A673 (cell line): ENCODE measurements at regions not wholly inside any gene's neighbourhood (a gene's known extent, or its start where the extent isn't known, plus 50 kb on each side); places are given as distances from the start of the nearest gene placed in this dataset.
A peak's percentile ranks its signal among the peaks of the same experiment; 100 is the strongest.

ENCODE experiments used
- BruUV-seq: library from RNA; stranded (reverse); fragments of 400-500 nt; replicated peaks from 2 replicates; lab custom pipeline; 2021; lab: Mats Ljungman, UMichigan
- CTCF ChIA-PET: fragments of 300-600 bp; sonication (Branson Sonifier 250); formaldehyde crosslinking; loops from one replicate; lab custom pipeline; 2022; ENCODE audit warnings: antibody characterized with exemption; lab: Charles Lee
- POLR2A ChIA-PET: fragments of 300-600 bp; sonication (Branson Sonifier 250); formaldehyde crosslinking; loops from one replicate; lab custom pipeline; 2022; ENCODE audit warnings: antibody characterized with exemption; ENCODE audit not compliant: low non-redundant PET; lab: Charles Lee
- DNase-seq: peaks from one replicate; pipeline ENCODE4 v3.0.0-alpha.2; 2015; ENCODE audit warnings: low spot score
- H3K27ac ChIP-seq: fragments of 200-600 bp; sonication (generic); 2 replicates; pipeline ENCODE4 v1.5.1; 2016; ENCODE audit warnings: mixed run types, low read depth, mild to moderate bottlenecking, mixed read lengths, antibody characterized with exemption, low read length; ENCODE audit not compliant: poor library complexity, severe bottlenecking
- H3K27me3 ChIP-seq: fragments of 200-600 bp; sonication (generic); replicated peaks from 2 replicates; pipeline ENCODE4 v1.6.1; 2017; ENCODE audit warnings: mixed run types, low read depth, mild to moderate bottlenecking, mixed read lengths, antibody characterized with exemption, low read length; ENCODE audit not compliant: insufficient read depth, poor library complexity
- H3K36me3 ChIP-seq: fragments of 200-600 bp; sonication (generic); 2 replicates; pipeline ENCODE4 v1.6.1; 2016; ENCODE audit warnings: mixed run types, mild to moderate bottlenecking, mixed read lengths, antibody characterized with exemption, low read length; ENCODE audit not compliant: insufficient read depth, poor library complexity, severe bottlenecking
- H3K4me1 ChIP-seq: fragments of 200-600 bp; sonication (generic); 2 replicates; pipeline ENCODE4 v1.6.1; 2017; ENCODE audit warnings: mixed run types, mild to moderate bottlenecking, mixed read lengths, antibody characterized with exemption, low read length; ENCODE audit not compliant: insufficient read depth, poor library complexity, severe bottlenecking
- H3K4me3 ChIP-seq: fragments of 200-600 bp; sonication (generic); 2 replicates; pipeline ENCODE4 v1.5.1; 2016; ENCODE audit warnings: low read depth, mixed run types, mild to moderate bottlenecking, mixed read lengths, low read length; ENCODE audit not compliant: poor library complexity, severe bottlenecking
- H3K9me3 ChIP-seq: fragments of 200-600 bp; sonication (generic); 2 replicates; pipeline ENCODE4 v1.6.1; 2016; ENCODE audit warnings: mixed run types, low read depth, mild to moderate bottlenecking, mixed read lengths, antibody characterized with exemption, low read length; ENCODE audit not compliant: poor library complexity, severe bottlenecking
- CTCF ChIP-seq: fragments of 300-800, 200-600 bp; sonication (generic); conservative IDR thresholded peaks from 2 replicates; pipeline ENCODE4 v1.5.1; 2017; ENCODE audit warnings: low read depth, mild to moderate bottlenecking, antibody characterized with exemption, low read length, moderate library complexity, mixed read lengths
- EZH2 ChIP-seq: fragments of 200-600 bp; sonication (generic); IDR thresholded peaks from 2 replicates; pipeline ENCODE4 v1.6.1; 2017; ENCODE audit warnings: borderline replicate concordance, low read depth, mild to moderate bottlenecking, mixed read lengths, antibody characterized with exemption, low read length; ENCODE audit not compliant: poor library complexity, severe bottlenecking
- intact Hi-C: fragments of 100-400 bp; cut with micrococcal nuclease; formaldehyde crosslinking; loops from one replicate; pipeline ENCODE4 v1.10.0; 2022; ENCODE audit not compliant: unreplicated experiment

GRCh38 chr4:95701500-95702170 lies 138.3 kb upstream of the PDHA2 start:
- intact Hi-C loops = no loop called here
- CTCF ChIA-PET = no interaction called here
- POLR2A ChIA-PET = no interaction called here

GRCh38 chr4:95694411-95694810 lies 145.5 kb upstream of the PDHA2 start:
- POLR2A ChIA-PET = no interaction called here
- Histone ChIP-seq H3K36me3 (no peaks in the 10 kb centered on the region), H3K9me3 (no peaks in the 10 kb centered on the region), H3K4me3 (no peak overlapping the region), H3K27ac (no peak overlapping the region), H3K27me3 (no peaks in the 10 kb centered on the region), H3K4me1 (no peaks in the 10 kb centered on the region)
- intact Hi-C loops = loop anchor here (10.0 kb wide), 2 partner anchors 530 to 660 kb away; no protein-coding TSS in a partner anchor
- DNase-seq = no peak
- no TSS peak for BruUV-seq
- no peak for TF ChIP-seq CTCF
- CTCF ChIA-PET = no interaction called here

More at GRCh38 chr4:95701500-95702170, 138.3 kb upstream of the PDHA2 start:
- Histone ChIP-seq H3K9me3 (no peaks in the 10 kb centered on the region), H3K4me3 (no peak overlapping the region), H3K27ac (no peak overlapping the region), H3K36me3 (no peaks in the 10 kb centered on the region), H3K4me1 (no peaks in the 10 kb centered on the region), H3K27me3 (no peaks in the 10 kb centered on the region)
- no TSS peak for BruUV-seq
- no peak for TF ChIP-seq EZH2
- no peak for TF ChIP-seq CTCF
- no peak for DNase-seq

- Histone ChIP-seq H3K27me3 (no peaks in the 10 kb centered on the region), H3K4me1 (no peaks in the 10 kb centered on the region), H3K4me3 (no peak overlapping the region), H3K27ac (no peak overlapping the region), H3K9me3 (no peaks in the 10 kb centered on the region), H3K36me3 (no peaks in the 10 kb centered on the region)
- no TSS peak for BruUV-seq
- POLR2A ChIA-PET = no interaction called here
- peak; percentile 49 for TF ChIP-seq CTCF
- no peak for TF ChIP-seq EZH2
- peak; percentile 42 for DNase-seq
- CTCF ChIA-PET = no interaction called here
- intact Hi-C loops = loop anchor here (10.0 kb wide), 2 partner anchors 529 to 661 kb away; no protein-coding TSS in a partner anchor
Measured at GRCh38 chr4:95693594-95693993, 144.8 kb upstream of the UNC5C start.
